ENCODE measurements at regions not wholly inside any gene's neighbourhood (a gene's known extent, or its start where the extent isn't known, plus 50 kb on each side); places are given as distances from the start of the nearest gene placed in this dataset.
"Not testable (repeated sequence)": the region's sequence is repeated elsewhere in the genome, so short reads cannot be mapped to it uniquely, and the experiment has no call there.

DNA sequence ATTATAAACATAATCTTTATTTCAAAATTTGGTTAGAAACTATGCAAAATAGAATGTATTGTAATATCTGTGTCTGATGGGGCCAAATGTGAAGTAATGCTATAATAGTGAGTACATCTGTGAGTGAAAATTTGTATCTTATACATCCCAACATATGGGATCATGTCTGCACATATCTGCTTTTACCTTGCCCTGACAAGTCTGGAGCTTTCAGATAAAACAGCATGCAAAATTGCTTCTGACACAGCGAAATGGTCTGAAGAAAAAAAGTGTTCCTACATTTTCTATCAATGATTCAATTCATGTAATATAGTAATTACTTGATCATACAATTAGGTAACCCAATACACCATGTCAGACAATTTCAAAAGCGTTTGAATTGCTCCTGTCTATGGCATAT, 58.1 kb upstream of the P3H2 start:
- Histone ChIP-seq H3K27ac (no peak overlapping the region), H3K4me1 (no peaks in the 10 kb centered on the region), H3K9me3 (no peaks in the 10 kb centered on the region), H3K27me3 (no peaks in the 10 kb centered on the region), H3K36me3 (no peaks in the 10 kb centered on the region), H3K4me3 (replicated peaks in 1 of 3) (no peak overlapping the region)
- 88 to 91% methylated on average over 2 of the region's 2 CpGs for WGBS, 2 donors
- TF ChIP-seq POLR2A (IDR thresholded peaks at IDR 0.05) (no peak), CTCF (IDR thresholded peaks at IDR 0.05) (no peak)
- intact Hi-C loops (cut with DNase I) = no loop called here
- DNase-seq = no peak

GRCh38 chr3:190176933-190177525, 56.3 kb upstream of the P3H2 start:
- H3K4me1 ChIP-seq; H3K36me3 ChIP-seq; intact Hi-C loops (cut with DNase I); H3K27ac ChIP-seq; H3K9me3 ChIP-seq; H3K4me3 ChIP-seq (replicated peaks in 1 of 3); DNase-seq; H3K27me3 ChIP-seq: not testable (repeated sequence)
- WGBS, 2 donors = 92 to 97% methylated on average over 23 to 33 of the region's 39 CpGs

GRCh38 chr3:190176106-190176505, 55.4 kb upstream of the P3H2 start:
- H3K4me1 ChIP-seq; H3K27me3 ChIP-seq; H3K4me3 ChIP-seq (replicated peaks in 1 of 3); H3K9me3 ChIP-seq; intact Hi-C loops (cut with DNase I); DNase-seq; H3K36me3 ChIP-seq; H3K27ac ChIP-seq: not testable (repeated sequence)
- 87 to 95% methylated on average over 10 of the region's 10 CpGs for WGBS, 2 donors

- intact Hi-C loops (cut with DNase I) = no loop called here
- Histone ChIP-seq H3K4me1 (no peaks in the 10 kb centered on the region), H3K27ac (no peak overlapping the region), H3K27me3 (no peaks in the 10 kb centered on the region), H3K4me3 (replicated peaks in 1 of 3) (no peak overlapping the region), H3K36me3 (no peaks in the 10 kb centered on the region), H3K9me3 (no peaks in the 10 kb centered on the region)
- 91 to 95% methylated on average over 1 of the region's 1 CpG for WGBS, 2 donors
- no peak for TF ChIP-seq POLR2A (IDR thresholded peaks at IDR 0.05)
- no peak for TF ChIP-seq CTCF (IDR thresholded peaks at IDR 0.05)
- no peak for DNase-seq
Observed at GRCh38 chr3:190175490-190175889, 54.8 kb upstream of the P3H2 start.

DNA sequence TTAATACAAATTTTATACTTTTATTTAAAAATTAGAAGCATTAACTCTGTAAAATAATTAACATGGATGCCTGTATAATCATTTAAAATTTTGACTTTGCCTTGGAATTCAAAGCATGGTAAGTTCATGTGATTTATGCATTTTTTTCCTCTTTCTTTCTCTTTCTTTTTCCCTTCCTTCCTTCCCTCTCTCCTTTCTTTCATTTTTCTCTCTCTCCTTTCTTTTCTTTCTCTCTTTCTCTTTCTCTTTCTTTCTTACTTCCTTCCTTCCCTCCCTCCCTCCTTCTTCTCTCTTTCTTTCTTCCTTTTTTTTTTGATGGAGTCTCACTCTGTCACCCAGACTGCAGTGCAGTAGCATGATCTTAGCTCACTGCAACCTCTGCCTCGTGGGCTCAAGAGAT, 53.8 kb upstream of the P3H2 start:
- DNase-seq = no peak
- TF ChIP-seq POLR2A (IDR thresholded peaks at IDR 0.05) (no peak), CTCF (IDR thresholded peaks at IDR 0.05) (no peak)
- H3K9me3 ChIP-seq = no peaks in the 10 kb centered on the region
- intact Hi-C loops (cut with DNase I) = no loop called here
- no peak overlapping the region for H3K4me3 ChIP-seq (replicated peaks in 1 of 3)
- H3K36me3 ChIP-seq = no peaks in the 10 kb centered on the region
- no peaks in the 10 kb centered on the region for H3K4me1 ChIP-seq
- 30 to 48% methylated on average over 1 of the region's 1 CpG for WGBS, 2 donors
- no peaks in the 10 kb centered on the region for H3K27me3 ChIP-seq
- no peak overlapping the region for H3K27ac ChIP-seq

GRCh38 chr3:190173426-190173825, 52.7 kb upstream of the P3H2 start:
- DNase-seq = no peak
- TF ChIP-seq POLR2A (IDR thresholded peaks at IDR 0.05) (no peak), CTCF (IDR thresholded peaks at IDR 0.05) (no peak)
- WGBS, 2 donors = 83 to 85% methylated on average over 1 of the region's 1 CpG
- H3K4me3 ChIP-seq (replicated peaks in 1 of 3) = no peak overlapping the region
- intact Hi-C loops (cut with DNase I) = no loop called here
- H3K4me1 ChIP-seq = no peaks in the 10 kb centered on the region
- H3K27me3 ChIP-seq = no peaks in the 10 kb centered on the region
- no peaks in the 10 kb centered on the region for H3K9me3 ChIP-seq
- no peak overlapping the region for H3K27ac ChIP-seq
- no peaks in the 10 kb centered on the region for H3K36me3 ChIP-seq
